MM.1S (cell line): ENCODE measurements at regions not wholly inside any gene's neighbourhood (a gene's known extent, or its start where the extent isn't known, plus 50 kb on each side); places are given as distances from the start of the nearest gene placed in this dataset.

ENCODE experiments used
- DNase-seq: peaks from one replicate; pipeline ENCODE4 v3.0.0-alpha.2; 2015
- H2AFZ ChIP-seq: fragments of 300-600 bp; sonication (generic); 2 replicates; pipeline ENCODE4 v1.6.0; 2016; ENCODE audit warnings: antibody characterized with exemption, low read length
- H3F3A ChIP-seq: fragments of 300-600 bp; sonication (generic); 2 replicates; pipeline ENCODE4 v1.6.1; 2016; ENCODE audit warnings: mild to moderate bottlenecking, antibody characterized with exemption, low read length, moderate library complexity, mixed read lengths; ENCODE audit not compliant: insufficient read depth
- H3K27ac ChIP-seq: fragments of 300-600 bp; sonication (generic); 2 replicates; pipeline ENCODE4 v1.5.1; 2016; ENCODE audit warnings: mild to moderate bottlenecking, low read length
- H3K27me3 ChIP-seq: fragments of 300-600 bp; sonication (generic); replicated peaks from 2 replicates; pipeline ENCODE4 v1.6.0; 2016; ENCODE audit warnings: low read length; ENCODE audit not compliant: insufficient read depth
- H3K36me3 ChIP-seq: fragments of 300-600 bp; sonication (generic); replicated peaks from 2 replicates; pipeline ENCODE4 v1.6.1; 2016; ENCODE audit warnings: mild to moderate bottlenecking, low read length, mixed read lengths; ENCODE audit not compliant: insufficient read depth
- H3K4me1 ChIP-seq: fragments of 300-600 bp; sonication (generic); 2 replicates; pipeline ENCODE4 v1.6.1; 2016; ENCODE audit warnings: low read length, mixed read lengths
- H3K4me2 ChIP-seq: fragments of 300-600 bp; sonication (generic); 2 replicates; pipeline ENCODE4 v1.6.0; 2016; ENCODE audit warnings: low read depth, low read length
- H3K4me3 ChIP-seq: fragments of 300-600 bp; sonication (generic); 2 replicates; pipeline ENCODE4 v1.5.1; 2016; ENCODE audit warnings: low read length, mixed read lengths
- H3K79me2 ChIP-seq: fragments of 300-600 bp; sonication (generic); 2 replicates; pipeline ENCODE4 v1.6.1; 2016; ENCODE audit warnings: mixed run types, low read length, mixed read lengths
- H3K9ac ChIP-seq: fragments of 300-600 bp; sonication (generic); 2 replicates; pipeline ENCODE4 v1.6.1; 2016; ENCODE audit warnings: low read length, mixed read lengths
- H3K9me2 ChIP-seq: fragments of 300-600 bp; sonication (generic); replicated peaks from 2 replicates; pipeline ENCODE4 v1.6.1; 2016; ENCODE audit warnings: mild to moderate bottlenecking, low read length, mixed read lengths; ENCODE audit not compliant: insufficient read depth
- H3K9me3 ChIP-seq: fragments of 300-600 bp; sonication (generic); replicated peaks from 2 replicates; pipeline ENCODE4 v1.6.1; 2016; ENCODE audit warnings: mild to moderate bottlenecking, low read length, mixed read lengths; ENCODE audit not compliant: insufficient read depth
- H4K20me1 ChIP-seq: fragments of 300-600 bp; sonication (generic); 2 replicates; pipeline ENCODE4 v1.6.1; 2016; ENCODE audit warnings: mild to moderate bottlenecking, low read length, moderate library complexity, mixed read lengths; ENCODE audit not compliant: insufficient read depth
- CTCF ChIP-seq: fragments of 300-600 bp; sonication (generic); IDR thresholded peaks from 2 replicates; pipeline ENCODE4 v1.5.1; 2016; ENCODE audit warnings: antibody characterized with exemption, low read length, mixed read lengths
- EZH2 ChIP-seq: fragments of 300-600 bp; sonication (generic); optimal IDR thresholded peaks from 2 replicates; pipeline ENCODE3; 2017; ENCODE audit warnings: low read depth, mild to moderate bottlenecking, antibody characterized with exemption, low read length, mixed read lengths
- EZH2phosphoT487 ChIP-seq: fragments of 300-600 bp; sonication (generic); IDR thresholded peaks from 2 replicates; pipeline ENCODE4 v1.6.1; 2018; ENCODE audit warnings: antibody characterized with exemption, low read length

- H3K36me3 ChIP-seq = no peaks in the 10 kb centered on the region
- H3K4me2 ChIP-seq = no peak overlapping the region
- no peak overlapping the region for H3K4me3 ChIP-seq
- H3K4me1 ChIP-seq = no peaks in the 10 kb centered on the region
- no peaks in the 10 kb centered on the region for H3K79me2 ChIP-seq
- H3K9me3 ChIP-seq = no peaks in the 10 kb centered on the region
- H3K9ac ChIP-seq = no peak overlapping the region
- no peaks in the 10 kb centered on the region for H3F3A ChIP-seq
- no peaks in the 10 kb centered on the region for H3K27me3 ChIP-seq
- no peaks in the 10 kb centered on the region for H4K20me1 ChIP-seq
- no peak overlapping the region for H2AFZ ChIP-seq
- TF ChIP-seq EZH2phosphoT487 (no peak), CTCF (no peak), EZH2 (no peak)
- DNase-seq = no peak
- no peak overlapping the region for H3K27ac ChIP-seq
- no peaks in the 10 kb centered on the region for H3K9me2 ChIP-seq
These were observed 368.8 kb downstream of the SPRY2 start for GRCh38 chr13:79972066-79972569.

- no peak overlapping the region for H3K27ac ChIP-seq
- H3K9me2 ChIP-seq = no peaks in the 10 kb centered on the region
- no peak for TF ChIP-seq EZH2phosphoT487
- TF ChIP-seq CTCF = no peak
- no peak for TF ChIP-seq EZH2
- no peak for DNase-seq
- no peaks in the 10 kb centered on the region for H3K4me1 ChIP-seq
- H3K4me3 ChIP-seq = no peak overlapping the region
- no peak overlapping the region for H3K4me2 ChIP-seq
- no peaks in the 10 kb centered on the region for H3K27me3 ChIP-seq
- no peaks in the 10 kb centered on the region for H4K20me1 ChIP-seq
- H3K79me2 ChIP-seq = no peaks in the 10 kb centered on the region
- no peak overlapping the region for H3K9ac ChIP-seq
- no peaks in the 10 kb centered on the region for H3K9me3 ChIP-seq
- no peak overlapping the region for H2AFZ ChIP-seq
- H3K36me3 ChIP-seq = no peaks in the 10 kb centered on the region
- H3F3A ChIP-seq = no peaks in the 10 kb centered on the region
These were observed 374.4 kb downstream of the SPRY2 start for GRCh38 chr13:79966493-79966895.

- H4K20me1 ChIP-seq = no peaks in the 10 kb centered on the region
- H3K9ac ChIP-seq = no peak overlapping the region
- no peaks in the 10 kb centered on the region for H3K4me1 ChIP-seq
- H3K4me2 ChIP-seq = no peak overlapping the region
- no peak overlapping the region for H3K27ac ChIP-seq
- no peaks in the 10 kb centered on the region for H3K79me2 ChIP-seq
- H3K4me3 ChIP-seq = no peak overlapping the region
- no peak for TF ChIP-seq EZH2
- no peak for TF ChIP-seq CTCF
- TF ChIP-seq EZH2phosphoT487 = no peak
- no peaks in the 10 kb centered on the region for H3K27me3 ChIP-seq
- no peaks in the 10 kb centered on the region for H3F3A ChIP-seq
- H3K9me2 ChIP-seq = no peaks in the 10 kb centered on the region
- no peaks in the 10 kb centered on the region for H3K9me3 ChIP-seq
- H2AFZ ChIP-seq = no peak overlapping the region
- no peaks in the 10 kb centered on the region for H3K36me3 ChIP-seq
- DNase-seq = no peak
These were observed 374.9 kb downstream of the SPRY2 start for GRCh38 chr13:79966059-79966458.

- H2AFZ ChIP-seq = no peak overlapping the region
These were observed 394.4 kb downstream of the SPRY2 start for GRCh38 chr13:79946556-79946955.

More at GRCh38 chr13:79946556-79946955, 394.4 kb downstream of the SPRY2 start:
- no peaks in the 10 kb centered on the region for H3K36me3 ChIP-seq
- H3K9me2 ChIP-seq = no peaks in the 10 kb centered on the region
- no peaks in the 10 kb centered on the region for H3F3A ChIP-seq
- DNase-seq = no peak
- H3K27me3 ChIP-seq = no peaks in the 10 kb centered on the region
- H3K4me2 ChIP-seq = no peak overlapping the region
- no peaks in the 10 kb centered on the region for H3K79me2 ChIP-seq
- H3K4me3 ChIP-seq = no peak overlapping the region
- no peaks in the 10 kb centered on the region for H3K9me3 ChIP-seq
- H3K4me1 ChIP-seq = no peaks in the 10 kb centered on the region
- TF ChIP-seq EZH2phosphoT487 = no peak
- TF ChIP-seq CTCF = no peak
- no peak for TF ChIP-seq EZH2
- H4K20me1 ChIP-seq = no peaks in the 10 kb centered on the region
- H3K9ac ChIP-seq = no peak overlapping the region
- no peak overlapping the region for H3K27ac ChIP-seq
